Right lobe of liver (tissue), 4 donors: ENCODE measurements at regions not wholly inside any gene's neighbourhood (a gene's known extent, or its start where the extent isn't known, plus 50 kb on each side); places are given as distances from the start of the nearest gene placed in this dataset.

Source experiments
- POLR2A ChIP-seq: fragments of 450-650 bp; IDR thresholded peaks from one replicate; pipeline ENCODE4 v1.6.1; 2017; ENCODE audit warnings: antibody characterized with exemption, mild to moderate bottlenecking
- TF ChIP-seq, protein P1 (sequence below), 4 donors: fragments of 200-600 bp in 3 of 4; fragments of 450-650 bp in 1 of 4; IDR thresholded peaks; one replicate each; pipeline versions ENCODE4 v1.5.1 to v1.8.0; 2016 to 2022; ENCODE audit warnings: antibody characterized with exemption in 4 of 4, mild to moderate bottlenecking in 2 of 4
- donor health status: DM: no; HTN: no; CAD: no.
- donor health status: DM: no; HTN: no; CAD: no.
- donor health status: DM: no; HTN: yes; CAD: no.

DNA sequence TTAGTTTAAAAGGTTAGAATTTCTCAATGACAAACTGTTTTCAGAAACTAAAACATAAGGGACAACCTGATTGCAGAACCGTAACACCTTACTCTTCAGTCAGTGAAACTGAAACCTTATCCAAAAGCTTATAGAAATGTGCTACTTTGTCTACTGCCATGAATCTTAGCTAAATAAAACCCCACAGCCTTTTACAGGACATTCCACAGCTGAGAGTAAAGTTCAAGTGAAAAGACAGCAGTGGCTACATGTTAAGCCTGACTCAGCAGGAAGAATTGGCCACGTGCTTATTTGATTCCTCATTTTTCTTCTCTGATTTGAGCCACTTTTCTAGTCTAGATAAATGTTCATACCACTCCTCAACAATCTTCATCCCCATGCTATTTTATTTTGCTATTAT lies 278.7 kb upstream of the ISL1 start:
- TF ChIP-seq, protein P1, sequence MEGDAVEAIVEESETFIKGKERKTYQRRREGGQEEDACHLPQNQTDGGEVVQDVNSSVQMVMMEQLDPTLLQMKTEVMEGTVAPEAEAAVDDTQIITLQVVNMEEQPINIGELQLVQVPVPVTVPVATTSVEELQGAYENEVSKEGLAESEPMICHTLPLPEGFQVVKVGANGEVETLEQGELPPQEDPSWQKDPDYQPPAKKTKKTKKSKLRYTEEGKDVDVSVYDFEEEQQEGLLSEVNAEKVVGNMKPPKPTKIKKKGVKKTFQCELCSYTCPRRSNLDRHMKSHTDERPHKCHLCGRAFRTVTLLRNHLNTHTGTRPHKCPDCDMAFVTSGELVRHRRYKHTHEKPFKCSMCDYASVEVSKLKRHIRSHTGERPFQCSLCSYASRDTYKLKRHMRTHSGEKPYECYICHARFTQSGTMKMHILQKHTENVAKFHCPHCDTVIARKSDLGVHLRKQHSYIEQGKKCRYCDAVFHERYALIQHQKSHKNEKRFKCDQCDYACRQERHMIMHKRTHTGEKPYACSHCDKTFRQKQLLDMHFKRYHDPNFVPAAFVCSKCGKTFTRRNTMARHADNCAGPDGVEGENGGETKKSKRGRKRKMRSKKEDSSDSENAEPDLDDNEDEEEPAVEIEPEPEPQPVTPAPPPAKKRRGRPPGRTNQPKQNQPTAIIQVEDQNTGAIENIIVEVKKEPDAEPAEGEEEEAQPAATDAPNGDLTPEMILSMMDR (IDR thresholded peaks at IDR 0.05): no peak
- TF ChIP-seq POLR2A: no peak
